ENCODE measurements at regions not wholly inside any gene's neighbourhood (a gene's known extent, or its start where the extent isn't known, plus 50 kb on each side); places are given as distances from the start of the nearest gene placed in this dataset.

DNA sequence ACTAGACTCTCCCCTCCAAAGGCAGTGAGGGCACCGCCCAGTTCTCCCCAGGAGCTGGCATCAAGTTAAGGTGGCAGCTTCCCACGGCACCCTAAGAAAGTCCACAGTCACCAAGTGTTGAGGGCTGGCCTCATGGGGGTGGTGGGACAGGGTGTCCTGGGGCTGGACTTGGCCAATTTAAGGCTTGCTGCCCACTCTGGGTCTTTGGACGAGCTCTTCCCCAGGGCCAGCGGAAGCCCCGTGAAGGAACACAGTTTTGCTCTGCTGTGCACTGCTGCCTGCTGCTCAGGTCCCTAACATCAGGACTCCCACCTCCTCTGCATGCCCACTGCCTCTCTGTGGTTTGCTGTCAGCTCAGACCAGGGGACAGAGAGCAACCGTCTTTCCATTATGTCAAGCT lies 57.3 kb upstream of the TMEM72 start:
- TF ChIP-seq, protein P1, sequence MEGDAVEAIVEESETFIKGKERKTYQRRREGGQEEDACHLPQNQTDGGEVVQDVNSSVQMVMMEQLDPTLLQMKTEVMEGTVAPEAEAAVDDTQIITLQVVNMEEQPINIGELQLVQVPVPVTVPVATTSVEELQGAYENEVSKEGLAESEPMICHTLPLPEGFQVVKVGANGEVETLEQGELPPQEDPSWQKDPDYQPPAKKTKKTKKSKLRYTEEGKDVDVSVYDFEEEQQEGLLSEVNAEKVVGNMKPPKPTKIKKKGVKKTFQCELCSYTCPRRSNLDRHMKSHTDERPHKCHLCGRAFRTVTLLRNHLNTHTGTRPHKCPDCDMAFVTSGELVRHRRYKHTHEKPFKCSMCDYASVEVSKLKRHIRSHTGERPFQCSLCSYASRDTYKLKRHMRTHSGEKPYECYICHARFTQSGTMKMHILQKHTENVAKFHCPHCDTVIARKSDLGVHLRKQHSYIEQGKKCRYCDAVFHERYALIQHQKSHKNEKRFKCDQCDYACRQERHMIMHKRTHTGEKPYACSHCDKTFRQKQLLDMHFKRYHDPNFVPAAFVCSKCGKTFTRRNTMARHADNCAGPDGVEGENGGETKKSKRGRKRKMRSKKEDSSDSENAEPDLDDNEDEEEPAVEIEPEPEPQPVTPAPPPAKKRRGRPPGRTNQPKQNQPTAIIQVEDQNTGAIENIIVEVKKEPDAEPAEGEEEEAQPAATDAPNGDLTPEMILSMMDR (IDR thresholded peaks at IDR 0.05), result no peak
- no peak for TF ChIP-seq POLR2A (IDR thresholded peaks at IDR 0.05)

Data from uterus (tissue), 2 donors.